HUES48 (cell line): ENCODE measurements at regions not wholly inside any gene's neighbourhood (a gene's known extent, or its start where the extent isn't known, plus 50 kb on each side); places are given as distances from the start of the nearest gene placed in this dataset.

Source experiments
- H3K27ac ChIP-seq: one replicate; pipeline ENCODE4 v1.7.0; 2013; ENCODE audit warnings: low read depth, low read length, inconsistent platforms
- H3K27me3 ChIP-seq: 2 replicates; pipeline ENCODE4 v1.6.1; 2013; ENCODE audit warnings: mild to moderate bottlenecking, low read length; ENCODE audit not compliant: control insufficient read depth, insufficient read depth
- H3K36me3 ChIP-seq: 2 replicates; pipeline ENCODE4 v1.6.1; 2013; ENCODE audit warnings: low read length; ENCODE audit not compliant: control insufficient read depth, insufficient read depth
- H3K4me1 ChIP-seq: 2 replicates; pipeline ENCODE4 v1.6.1; 2013; ENCODE audit warnings: mild to moderate bottlenecking, low read length; ENCODE audit not compliant: control insufficient read depth, insufficient read depth
- H3K4me3 ChIP-seq: 2 replicates; pipeline ENCODE4 v1.5.1; 2013; ENCODE audit warnings: mild to moderate bottlenecking, low read depth, low read length
- H3K9ac ChIP-seq: 2 replicates; pipeline ENCODE4 v1.6.1; 2013; ENCODE audit warnings: mild to moderate bottlenecking, low read depth, low read length, moderate library complexity
- H3K9me3 ChIP-seq: 2 replicates; pipeline ENCODE4 v1.6.1; 2013; ENCODE audit warnings: low read length; ENCODE audit not compliant: control insufficient read depth, insufficient read depth

- no peak overlapping the region for H3K27ac ChIP-seq
- no peaks in the 10 kb centered on the region for H3K36me3 ChIP-seq
- no peak overlapping the region for H3K4me3 ChIP-seq
- H3K27me3 ChIP-seq, result peaks cover 44% of the 10 kb centered on the region
- H3K4me1 ChIP-seq, result peaks cover 7% of the 10 kb centered on the region; the same call in 1 of the 2 replicates
- no peak overlapping the region for H3K9ac ChIP-seq
- no peaks in the 10 kb centered on the region for H3K9me3 ChIP-seq
Measured at GRCh38 chr7:155360495-155361345, 63.0 kb downstream of the INSIG1 start.

GRCh38 chr7:155361346-155361680 is 63.6 kb downstream of the INSIG1 start:
- no peak overlapping the region for H3K27ac ChIP-seq
- no peaks in the 10 kb centered on the region for H3K36me3 ChIP-seq
- H3K27me3 ChIP-seq, result peaks cover 45% of the 10 kb centered on the region
- no peak overlapping the region for H3K4me3 ChIP-seq
- peaks cover 7% of the 10 kb centered on the region; the same call in 1 of the 2 replicates for H3K4me1 ChIP-seq
- H3K9me3 ChIP-seq, result no peaks in the 10 kb centered on the region
- H3K9ac ChIP-seq, result no peak overlapping the region

- peaks cover 45% of the 10 kb centered on the region for H3K27me3 ChIP-seq
- H3K4me1 ChIP-seq, result peaks cover 7% of the 10 kb centered on the region; the same call in 1 of the 2 replicates
- no peak overlapping the region for H3K9ac ChIP-seq
- H3K36me3 ChIP-seq, result no peaks in the 10 kb centered on the region
- H3K27ac ChIP-seq, result no peak overlapping the region
- no peaks in the 10 kb centered on the region for H3K9me3 ChIP-seq
- H3K4me3 ChIP-seq, result no peak overlapping the region
Measured at GRCh38 chr7:155361947-155362346, 64.3 kb downstream of the INSIG1 start.

GRCh38 chr7:155362380-155363145 is 64.9 kb downstream of the INSIG1 start:
- H3K9me3 ChIP-seq, result no peaks in the 10 kb centered on the region
- no peak overlapping the region for H3K4me3 ChIP-seq
- peaks cover 43% of the 10 kb centered on the region for H3K27me3 ChIP-seq
- H3K27ac ChIP-seq, result no peak overlapping the region
- H3K9ac ChIP-seq, result no peak overlapping the region
- no peaks in the 10 kb centered on the region for H3K36me3 ChIP-seq
- H3K4me1 ChIP-seq, result peaks cover 7% of the 10 kb centered on the region; the same call in 1 of the 2 replicates

- peaks cover 37% of the 10 kb centered on the region for H3K27me3 ChIP-seq
- H3K4me1 ChIP-seq, result peaks cover 7% of the 10 kb centered on the region; the same call in 1 of the 2 replicates
- no peak overlapping the region for H3K27ac ChIP-seq
Measured at GRCh38 chr7:155363146-155363539, 65.5 kb downstream of the INSIG1 start.

GRCh38 chr7:155363852-155364600 is 66.3 kb downstream of the INSIG1 start:
- peaks cover 40% of the 10 kb centered on the region for H3K27me3 ChIP-seq
- no peaks in the 10 kb centered on the region for H3K9me3 ChIP-seq
- H3K9ac ChIP-seq, result no peak overlapping the region
- no peak overlapping the region for H3K27ac ChIP-seq
- H3K4me1 ChIP-seq, result peaks cover 3% of the 10 kb centered on the region; the same call in 1 of the 2 replicates
- H3K36me3 ChIP-seq, result no peaks in the 10 kb centered on the region
- H3K4me3 ChIP-seq, result no peak overlapping the region

More at GRCh38 chr7:155363146-155363539, 65.5 kb downstream of the INSIG1 start:
- Histone ChIP-seq H3K36me3 (no peaks in the 10 kb centered on the region), H3K9ac (no peak overlapping the region), H3K4me3 (no peak overlapping the region), H3K9me3 (no peaks in the 10 kb centered on the region)

- Histone ChIP-seq H3K27me3 (peaks cover 47% of the 10 kb centered on the region), H3K4me3 (no peak overlapping the region)
Measured at GRCh38 chr7:155365146-155365874, 67.6 kb downstream of the INSIG1 start.

GRCh38 chr7:155368894-155369600 is 71.4 kb downstream of the INSIG1 start:
- H3K27ac ChIP-seq, result no peak overlapping the region
- no peaks in the 10 kb centered on the region for H3K36me3 ChIP-seq
- no peak overlapping the region for H3K9ac ChIP-seq
- H3K4me3 ChIP-seq, result no peak overlapping the region
- H3K27me3 ChIP-seq, result peaks cover 75% of the 10 kb centered on the region
- no peaks in the 10 kb centered on the region for H3K9me3 ChIP-seq
- 0 out of 2 replicates have a peak, but pooled peaks cover 7% of the 10 kb centered on the region for H3K4me1 ChIP-seq

More at GRCh38 chr7:155365146-155365874, 67.6 kb downstream of the INSIG1 start:
- H3K9me3 ChIP-seq, result no peaks in the 10 kb centered on the region
- H3K36me3 ChIP-seq, result no peaks in the 10 kb centered on the region
- H3K27ac ChIP-seq, result no peak overlapping the region
- H3K9ac ChIP-seq, result no peak overlapping the region
- no peaks in the 10 kb centered on the region for H3K4me1 ChIP-seq

GRCh38 chr7:155369766-155370165 is 72.1 kb downstream of the INSIG1 start:
- H3K9me3 ChIP-seq, result no peaks in the 10 kb centered on the region
- H3K36me3 ChIP-seq, result no peaks in the 10 kb centered on the region
- H3K4me1 ChIP-seq, result 0 out of 2 replicates have a peak, but pooled peaks cover 7% of the 10 kb centered on the region
- H3K27ac ChIP-seq, result no peak overlapping the region
- peaks cover 75% of the 10 kb centered on the region for H3K27me3 ChIP-seq
- no peak overlapping the region for H3K4me3 ChIP-seq
- no peak overlapping the region for H3K9ac ChIP-seq
